Testis (tissue), 2 donors: ENCODE measurements at regions not wholly inside any gene's neighbourhood (a gene's known extent, or its start where the extent isn't known, plus 50 kb on each side); places are given as distances from the start of the nearest gene placed in this dataset.

Experiments used
- CTCF ChIP-seq, 3 experiments: fragments of 450-650 bp in 2 of 3; fragments of 200-600 bp in 1 of 3; sonication (generic) in 1 of 3; IDR thresholded peaks; one replicate each; pipeline ENCODE4 v1.5.1; 2016 to 2019; ENCODE audit warnings: antibody characterized with exemption in 3 of 3, mild to moderate bottlenecking in 2 of 3, moderate library complexity in 1 of 3
- POLR2A ChIP-seq: fragments of 450-650 bp; IDR thresholded peaks from one replicate; pipeline ENCODE4 v1.6.1; 2017; ENCODE audit warnings: antibody characterized with exemption, mild to moderate bottlenecking, moderate library complexity

- TF ChIP-seq CTCF (IDR thresholded peaks at IDR 0.05) = no peak
- no peak for TF ChIP-seq POLR2A
Observed at GRCh38 chr12:125645724-125646123, 580.5 kb downstream of the AACS start.
